Natural killer cell (primary cell): ENCODE measurements at regions not wholly inside any gene's neighbourhood (a gene's known extent, or its start where the extent isn't known, plus 50 kb on each side); places are given as distances from the start of the nearest gene placed in this dataset.

Experiments
- ATAC-seq, 3 donors: fragments of 150-1000 bp in 2 of 3; fragments of 200-7000 bp in 1 of 3; cut with Tn5 transposase; 1 replicate in 1 of 3; 2 replicates in 2 of 3; pipeline ENCODE4 v1.10.0; 2021; ENCODE audit warnings: mild to moderate bottlenecking in 2 of 3, moderate library complexity in 2 of 3
- DNase-seq, 2 donors: peaks; one replicate each; pipeline versions ENCODE4 v3.0.0 to v3.0.0-alpha.2; 2013 to 2021; ENCODE audit warnings: mixed read lengths in 1 of 2
- H3K27ac ChIP-seq: one replicate; pipeline ENCODE4 v1.5.1; 2013; ENCODE audit warnings: mild to moderate bottlenecking, low read length
- H3K27me3 ChIP-seq: one replicate; pipeline ENCODE4 v1.6.1; 2013; ENCODE audit warnings: low read length; ENCODE audit not compliant: control insufficient read depth, insufficient read depth
- H3K36me3 ChIP-seq: one replicate; pipeline ENCODE4 v1.6.1; 2013; ENCODE audit warnings: low read length; ENCODE audit not compliant: control insufficient read depth, insufficient read depth
- H3K4me1 ChIP-seq: one replicate; pipeline ENCODE4 v1.6.1; 2013; ENCODE audit warnings: low read length; ENCODE audit not compliant: control insufficient read depth, insufficient read depth
- H3K4me3 ChIP-seq: one replicate; pipeline ENCODE4 v1.5.1; 2013; ENCODE audit warnings: low read length
- H3K9me3 ChIP-seq: one replicate; pipeline ENCODE4 v1.6.1; 2013; ENCODE audit warnings: low read length; ENCODE audit not compliant: control insufficient read depth, insufficient read depth
- H3K27ac Mint-ChIP-seq, 2 donors: one replicate each; pipeline ENCODE4 v1.8.0; 2022; ENCODE audit warnings: mild to moderate bottlenecking in 2 of 2, mixed read lengths in 2 of 2, moderate library complexity in 1 of 2
- H3K27me3 Mint-ChIP-seq, 2 donors: one replicate each; pipeline ENCODE4 v1.8.0; 2022; ENCODE audit warnings: low read depth in 2 of 2, mixed read lengths in 2 of 2
- H3K36me3 Mint-ChIP-seq: one replicate; pipeline ENCODE4 v1.8.0; 2022; ENCODE audit warnings: mixed read lengths
- H3K4me1 Mint-ChIP-seq, 2 donors: one replicate each; pipeline ENCODE4 v1.8.0; 2022; ENCODE audit warnings: mixed read lengths in 2 of 2
- H3K4me3 Mint-ChIP-seq: one replicate; pipeline ENCODE4 v1.8.0; 2022; ENCODE audit warnings: mild to moderate bottlenecking, moderate library complexity, mixed read lengths
- H3K9me3 Mint-ChIP-seq, 2 donors: one replicate each; pipeline ENCODE4 v1.8.0; 2022; ENCODE audit warnings: mixed read lengths in 2 of 2
- CTCF ChIP-seq: fragments of 200-600 bp; IDR thresholded peaks from one replicate; pipeline ENCODE4 v1.8.0; 2022; ENCODE audit warnings: antibody characterized with exemption
- WGBS: methylation state at CpG from one replicate; pipeline ENCODE4 v1.1.7; 2013; ENCODE audit warnings: missing lambda C conversion rate; ENCODE audit not compliant: insufficient coverage; 5-methylcytosine and 5-hydroxymethylcytosine counted together
- intact Hi-C: fragments of 100-400 bp; cut with micrococcal nuclease; formaldehyde crosslinking; loops from one replicate; pipeline ENCODE4 v1.14.2; 2022

DNA sequence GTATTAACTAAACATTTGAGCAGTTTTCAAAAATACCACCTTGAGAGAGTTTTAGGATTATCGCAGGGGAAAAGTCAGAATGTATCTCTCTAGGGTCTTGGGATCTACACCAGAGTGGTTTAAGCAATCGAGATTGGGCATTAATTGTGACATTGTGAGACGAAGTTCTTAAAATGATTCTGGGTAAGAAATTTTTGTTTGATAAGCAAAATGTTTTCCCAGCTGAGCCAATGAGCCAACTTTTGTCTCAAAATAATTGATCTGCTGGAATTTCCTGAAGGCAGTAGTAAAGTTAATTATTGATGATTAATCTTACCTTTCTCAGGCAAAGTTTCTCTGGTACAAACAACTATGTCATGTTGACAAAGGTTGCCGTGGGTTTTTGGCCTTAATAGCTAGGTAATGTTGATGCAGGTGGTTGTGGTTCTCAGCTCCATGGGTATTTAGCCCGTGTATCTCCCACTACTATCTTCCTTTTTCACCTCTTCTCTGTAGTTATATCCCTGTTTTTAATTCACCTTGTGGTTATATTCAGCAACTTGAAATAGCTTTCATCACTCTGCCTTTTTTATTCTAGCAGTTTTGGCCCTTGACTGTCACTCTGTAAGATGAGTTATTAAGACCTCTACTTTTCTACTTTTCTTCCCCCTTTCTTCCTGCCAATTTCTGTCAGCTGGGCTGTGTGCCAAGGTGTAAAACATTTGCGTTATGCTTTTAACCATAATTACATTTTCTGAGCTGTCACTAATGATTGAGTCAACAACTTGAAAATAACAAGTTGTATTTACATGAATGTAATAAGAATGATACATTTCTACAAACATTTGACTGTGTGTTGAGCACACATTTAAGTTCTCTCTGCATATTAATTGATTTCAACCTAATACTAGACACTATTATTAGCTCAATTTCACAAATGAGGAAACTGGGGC, 368.3 kb upstream of the BTBD3 start:
- TF ChIP-seq CTCF: no peak
- H3K4me3 Mint-ChIP-seq: no peak overlapping the region
- H3K27ac Mint-ChIP-seq: no peak overlapping the region
- H3K4me1 Mint-ChIP-seq: no peaks in the 10 kb centered on the region
- 89% methylated on average over 5 of the region's 6 CpGs for WGBS
- DNase-seq: no peak
- H3K9me3 ChIP-seq: no peaks in the 10 kb centered on the region
- no peaks in the 10 kb centered on the region for H3K36me3 ChIP-seq
- H3K9me3 Mint-ChIP-seq: peaks cover 0 to 2% of the 10 kb centered on the region in 2 donors
- H3K4me1 ChIP-seq: no peaks in the 10 kb centered on the region
- H3K27me3 ChIP-seq: no peaks in the 10 kb centered on the region
- intact Hi-C loops: loop anchor here (10.0 kb wide), 1 partner anchor 1575 kb away; no protein-coding TSS in a partner anchor
- H3K4me3 ChIP-seq: no peak overlapping the region
- H3K27ac ChIP-seq: no peak overlapping the region
- H3K36me3 Mint-ChIP-seq: no peaks in the 10 kb centered on the region
- no peak for ATAC-seq
- no peaks in the 10 kb centered on the region for H3K27me3 Mint-ChIP-seq

DNA sequence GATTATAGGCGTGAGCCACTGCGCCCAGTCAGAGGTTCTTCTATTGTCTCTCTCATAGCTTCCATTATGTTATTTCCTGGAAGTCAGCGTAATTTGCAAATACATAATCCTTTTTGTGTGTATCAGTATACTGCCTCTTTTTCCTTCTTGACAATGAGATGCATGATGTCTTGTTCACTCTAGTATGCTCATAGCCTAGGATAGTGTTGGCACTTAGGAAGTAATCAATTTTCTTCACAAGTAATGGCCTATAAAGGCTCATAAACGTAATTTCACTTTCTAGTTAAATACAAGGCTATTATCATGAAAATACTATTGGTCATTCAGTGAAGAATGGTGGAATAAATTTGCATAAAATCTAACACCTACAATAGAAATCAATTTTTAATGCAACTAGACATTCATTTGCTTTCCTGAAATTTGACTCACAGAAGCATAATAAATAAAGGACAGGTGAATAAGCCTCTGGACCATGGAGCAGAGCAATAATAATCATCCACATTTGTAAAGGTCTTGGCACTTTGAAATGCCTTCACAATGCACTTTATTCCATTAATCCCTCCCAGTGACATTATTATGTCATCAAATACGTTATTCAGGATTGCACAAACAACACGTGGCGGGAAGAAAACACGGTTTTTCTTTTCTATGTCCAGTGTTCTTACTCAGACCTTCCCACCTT, 366.9 kb upstream of the BTBD3 start:
- H3K27me3 Mint-ChIP-seq: no peaks in the 10 kb centered on the region
- no peaks in the 10 kb centered on the region for H3K36me3 Mint-ChIP-seq
- Histone ChIP-seq H3K27me3 (no peaks in the 10 kb centered on the region), H3K4me3 (no peak overlapping the region), H3K36me3 (no peaks in the 10 kb centered on the region), H3K27ac (no peak overlapping the region), H3K4me1 (no peaks in the 10 kb centered on the region), H3K9me3 (no peaks in the 10 kb centered on the region)
- no peak for ATAC-seq
- no peak overlapping the region for H3K4me3 Mint-ChIP-seq
- no peaks in the 10 kb centered on the region for H3K4me1 Mint-ChIP-seq
- peaks cover 0 to 2% of the 10 kb centered on the region in 2 donors for H3K9me3 Mint-ChIP-seq
- no peak for TF ChIP-seq CTCF
- no peak for DNase-seq
- intact Hi-C loops: no loop called here
- 74% methylated on average over 7 of the region's 8 CpGs for WGBS
- no peak overlapping the region for H3K27ac Mint-ChIP-seq

- no peak overlapping the region for H3K27ac ChIP-seq
- Mint-ChIP-seq H3K4me3 (no peak overlapping the region), H3K27ac (no peak overlapping the region), H3K27me3 (no peaks in the 10 kb centered on the region), H3K4me1 (no peaks in the 10 kb centered on the region), H3K36me3 (no peaks in the 10 kb centered on the region), H3K9me3 (peaks cover 0 to 2% of the 10 kb centered on the region in 2 donors)
- H3K4me3 ChIP-seq: no peak overlapping the region
- DNase-seq: no peak
- no peaks in the 10 kb centered on the region for H3K27me3 ChIP-seq
- no peaks in the 10 kb centered on the region for H3K36me3 ChIP-seq
- no peaks in the 10 kb centered on the region for H3K9me3 ChIP-seq
- TF ChIP-seq CTCF: no peak
- intact Hi-C loops: no loop called here
- no peak for ATAC-seq
- no peaks in the 10 kb centered on the region for H3K4me1 ChIP-seq
Measured at GRCh38 chr20:11551479-11551878, 366.2 kb upstream of the BTBD3 start.
